Right lobe of liver (tissue), 4 donors: ENCODE measurements at regions not wholly inside any gene's neighbourhood (a gene's known extent, or its start where the extent isn't known, plus 50 kb on each side); places are given as distances from the start of the nearest gene placed in this dataset.

Experiments used
- CTCF ChIP-seq, 4 donors: fragments of 200-600 bp in 3 of 4; fragments of 450-650 bp in 1 of 4; IDR thresholded peaks; one replicate each; pipeline versions ENCODE4 v1.5.1 to v1.8.0; 2016 to 2022; ENCODE audit warnings: antibody characterized with exemption in 4 of 4, mild to moderate bottlenecking in 2 of 4
- POLR2A ChIP-seq: fragments of 450-650 bp; IDR thresholded peaks from one replicate; pipeline ENCODE4 v1.6.1; 2017; ENCODE audit warnings: antibody characterized with exemption, mild to moderate bottlenecking
- donor health status: DM: no; HTN: no; CAD: no.
- donor health status: DM: no; HTN: no; CAD: no.
- donor health status: DM: no; HTN: yes; CAD: no.

DNA sequence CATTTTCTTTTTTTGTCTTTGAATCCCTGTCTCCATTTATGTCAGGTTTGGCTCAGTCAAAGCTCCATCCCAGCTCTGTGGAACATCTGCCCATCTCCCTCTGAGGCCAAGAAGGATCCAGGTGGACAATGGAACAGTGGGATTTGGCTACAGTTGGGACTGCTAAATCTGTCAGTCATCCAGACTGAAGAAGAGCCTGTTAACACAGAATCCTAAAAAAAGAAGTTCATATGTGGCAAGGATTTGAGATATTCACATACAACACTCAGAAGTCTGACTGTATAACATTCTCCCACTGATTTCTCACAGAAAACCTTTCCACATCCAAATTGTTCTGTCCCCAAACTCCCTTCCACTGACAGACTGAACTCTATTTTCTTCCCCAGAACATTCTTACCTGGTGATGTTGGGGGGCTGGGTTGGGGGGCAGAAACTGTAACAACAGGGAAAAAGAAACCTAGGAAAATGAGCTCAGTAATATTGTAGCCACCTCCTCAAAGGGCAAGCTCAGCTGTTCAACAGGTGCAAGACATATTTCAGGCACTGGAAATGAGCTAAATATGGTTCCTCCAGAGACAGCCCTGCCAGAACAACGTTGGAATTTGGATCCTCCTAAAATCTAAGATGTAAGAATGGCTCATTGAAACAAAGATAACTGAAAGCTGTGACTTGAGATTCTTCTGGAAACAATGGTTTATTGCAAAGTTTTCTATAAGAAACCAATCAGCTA, 301.5 kb upstream of the CDH5 start:
- TF ChIP-seq CTCF (IDR thresholded peaks at IDR 0.05) (no peak), POLR2A (no peak)
